ENCODE measurements at regions not wholly inside any gene's neighbourhood (a gene's known extent, or its start where the extent isn't known, plus 50 kb on each side); places are given as distances from the start of the nearest gene placed in this dataset.
A peak's percentile ranks its signal among the peaks of the same experiment; 100 is the strongest.

DNA sequence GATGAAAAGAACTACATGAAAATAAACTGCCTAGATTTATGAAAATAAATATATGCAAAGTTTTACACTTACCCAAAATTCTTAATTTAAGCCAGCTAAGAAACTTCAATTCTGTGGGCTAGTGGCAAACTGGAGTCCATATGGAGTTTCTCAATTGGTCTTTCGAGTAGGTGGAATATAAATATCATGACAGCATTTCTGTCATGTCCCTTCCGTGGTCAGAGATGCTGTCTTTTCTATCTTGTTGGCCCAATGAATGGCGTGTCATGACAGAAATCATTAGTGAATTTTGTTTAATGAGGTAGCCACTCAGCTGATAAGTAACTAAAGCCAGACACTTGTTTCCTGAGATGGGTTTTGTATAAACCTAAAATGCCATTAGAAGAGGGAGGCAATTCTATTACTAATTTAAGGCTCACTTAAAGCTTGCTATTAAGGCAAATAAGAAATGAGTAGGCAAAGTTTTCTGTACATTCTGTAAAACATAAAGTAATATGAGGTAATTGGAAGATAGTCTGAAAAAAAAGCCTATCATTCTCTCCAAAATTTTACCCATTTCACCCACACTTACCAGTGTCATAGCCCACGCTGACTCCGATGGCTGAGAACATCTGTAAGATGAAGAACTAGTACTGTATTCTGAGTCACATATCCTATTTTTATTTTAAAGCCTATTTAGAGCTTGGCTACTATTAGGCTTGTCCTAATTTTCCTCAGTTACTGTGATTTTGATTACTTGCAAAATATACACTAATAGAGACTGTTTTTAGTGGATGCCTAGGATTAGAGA, 419.3 kb upstream of the MEF2C start:
- Histone ChIP-seq H3K9me3 (no peaks in the 10 kb centered on the region), H3K36me3 (no peaks in the 10 kb centered on the region), H3K4me1 (no peaks in the 10 kb centered on the region), H3K4me3 (no peak overlapping the region), H3K27ac (peak overlapping the region in 1 of 4 donors; percentile 52), H3K27me3 (no peaks in the 10 kb centered on the region)
- no peak for TF ChIP-seq POLR2A (IDR thresholded peaks at IDR 0.05)
- TF ChIP-seq POLR2AphosphoS5 (IDR thresholded peaks at IDR 0.05) = no peak
- no peak for TF ChIP-seq EP300 (IDR thresholded peaks at IDR 0.05; ENCODE audit: low read depth)
- TF ChIP-seq CTCF (IDR thresholded peaks at IDR 0.05) = no peak
- DNase-seq = no peak
- 78 to 83% methylated on average over 5 of the region's 5 CpGs for WGBS, 2 donors (ENCODE audit: low coverage in 1 of 2)
- in situ Hi-C loops (cut with MboI; ENCODE audit: low pct_ligation_motif_present in 1 of 4, low pct_unique_long_range_greater_than_20kb in 1 of 4, low sequenced_read_pairs in 3 of 4) = no loop called here
- intact Hi-C loops (cut with DNase I; ENCODE audit: low total_unique reads) = no loop called here

DNA sequence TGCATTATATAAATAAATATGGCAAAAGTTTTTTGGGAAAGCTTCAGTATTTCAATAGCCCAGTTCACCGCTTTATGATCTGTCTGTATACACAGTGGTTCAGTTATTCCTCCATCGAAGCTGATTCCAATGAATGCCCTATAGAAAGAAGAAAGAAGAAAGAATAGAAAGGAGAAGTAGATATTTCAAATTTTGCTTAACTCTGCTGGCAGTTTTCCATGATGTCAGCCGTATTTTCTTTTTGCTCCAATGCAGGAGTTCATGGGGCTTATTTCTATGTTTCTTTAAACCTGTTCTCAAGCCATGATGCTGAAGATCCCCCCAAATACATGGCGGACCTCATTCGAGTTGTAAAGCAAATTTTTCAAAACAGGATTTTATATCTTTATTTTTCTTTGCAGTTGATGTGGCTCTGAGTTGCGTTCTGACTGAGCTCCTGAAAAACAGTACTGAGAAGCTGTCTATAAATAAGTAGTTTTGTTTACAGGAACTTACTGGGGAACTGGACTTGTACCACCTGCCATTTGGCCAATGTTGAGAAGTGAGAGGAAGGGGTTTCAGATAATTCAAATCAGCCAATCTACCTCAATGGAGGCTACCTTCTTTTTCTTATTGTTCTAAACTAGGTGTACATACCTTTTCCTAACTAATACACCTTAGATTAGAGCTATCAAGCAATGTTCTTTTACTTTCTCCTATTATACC, 418.5 kb upstream of the MEF2C start:
- WGBS, 2 donors (ENCODE audit: low coverage in 1 of 2) = 82 to 92% methylated on average over 6 of the region's 6 CpGs
- peak; percentile 9 for DNase-seq
- H3K27ac ChIP-seq = peak overlapping the region in 3 of 4 donors; percentile 1 to 52 (median 14)
- no peaks in the 10 kb centered on the region for H3K36me3 ChIP-seq
- in situ Hi-C loops (cut with MboI; ENCODE audit: low pct_ligation_motif_present in 1 of 4, low pct_unique_long_range_greater_than_20kb in 1 of 4, low sequenced_read_pairs in 3 of 4) (no loop called here), intact Hi-C loops (cut with DNase I; ENCODE audit: low total_unique reads) (no loop called here)
- no peaks in the 10 kb centered on the region for H3K9me3 ChIP-seq
- no peak overlapping the region for H3K4me3 ChIP-seq
- no peak for TF ChIP-seq CTCF (IDR thresholded peaks at IDR 0.05)
- no peak for TF ChIP-seq POLR2A (IDR thresholded peaks at IDR 0.05)
- TF ChIP-seq POLR2AphosphoS5 (IDR thresholded peaks at IDR 0.05) = no peak
- TF ChIP-seq EP300 (IDR thresholded peaks at IDR 0.05; ENCODE audit: low read depth) = no peak
- no peaks in the 10 kb centered on the region for H3K27me3 ChIP-seq
- H3K4me1 ChIP-seq = no peaks in the 10 kb centered on the region

- intact Hi-C loops (cut with DNase I; ENCODE audit: low total_unique reads) (no loop called here), in situ Hi-C loops (cut with MboI; ENCODE audit: low pct_ligation_motif_present in 1 of 4, low pct_unique_long_range_greater_than_20kb in 1 of 4, low sequenced_read_pairs in 3 of 4) (no loop called here)
- no peaks in the 10 kb centered on the region for H3K27me3 ChIP-seq
- no peaks in the 10 kb centered on the region for H3K4me1 ChIP-seq
- no peak overlapping the region for H3K4me3 ChIP-seq
- peak overlapping the region in 2 of 4 donors; percentile 1 to 3 for H3K27ac ChIP-seq
- no peaks in the 10 kb centered on the region for H3K9me3 ChIP-seq
- no peaks in the 10 kb centered on the region for H3K36me3 ChIP-seq
- 78 to 100% methylated on average over 2 of the region's 2 CpGs for WGBS, 2 donors (ENCODE audit: low coverage in 1 of 2)
- TF ChIP-seq POLR2AphosphoS5 (IDR thresholded peaks at IDR 0.05) = no peak
- no peak for TF ChIP-seq POLR2A (IDR thresholded peaks at IDR 0.05)
- TF ChIP-seq EP300 (IDR thresholded peaks at IDR 0.05; ENCODE audit: low read depth) = no peak
- no peak for TF ChIP-seq CTCF (IDR thresholded peaks at IDR 0.05)
- DNase-seq = no peak
Observed at GRCh38 chr5:89300426-89300970, 417.5 kb upstream of the MEF2C start.

DNA sequence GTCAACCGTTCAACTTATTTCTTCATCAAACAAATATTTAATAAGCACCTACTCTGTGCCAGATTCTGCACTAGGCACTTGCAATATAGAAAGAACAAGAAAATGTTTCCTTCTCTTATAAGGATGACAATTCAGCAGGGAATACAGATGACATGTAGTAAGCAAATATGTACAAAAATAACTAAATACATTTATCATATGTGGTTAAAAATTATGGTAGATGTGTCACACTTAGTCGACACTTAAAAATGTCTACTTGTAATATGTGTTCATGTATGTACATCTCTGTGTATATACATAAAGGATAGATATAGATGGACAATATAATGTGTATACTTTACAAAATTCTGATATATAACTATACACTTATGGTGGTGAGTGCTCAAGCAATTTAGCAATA, 417.0 kb upstream of the MEF2C start:
- no peak for DNase-seq
- in situ Hi-C loops (cut with MboI; ENCODE audit: low pct_ligation_motif_present in 1 of 4, low pct_unique_long_range_greater_than_20kb in 1 of 4, low sequenced_read_pairs in 3 of 4) (no loop called here), intact Hi-C loops (cut with DNase I; ENCODE audit: low total_unique reads) (no loop called here)
- Histone ChIP-seq H3K9me3 (no peaks in the 10 kb centered on the region), H3K36me3 (no peaks in the 10 kb centered on the region), H3K27me3 (no peaks in the 10 kb centered on the region), H3K4me1 (no peaks in the 10 kb centered on the region), H3K27ac (peak overlapping the region in 1 of 4 donors; percentile 3), H3K4me3 (no peak overlapping the region)
- 73 to 83% methylated on average over 2 of the region's 2 CpGs for WGBS, 2 donors (ENCODE audit: low coverage in 1 of 2)
- TF ChIP-seq POLR2A (IDR thresholded peaks at IDR 0.05) = no peak
- TF ChIP-seq POLR2AphosphoS5 (IDR thresholded peaks at IDR 0.05) = no peak
- TF ChIP-seq EP300 (IDR thresholded peaks at IDR 0.05; ENCODE audit: low read depth) = no peak
- TF ChIP-seq CTCF (IDR thresholded peaks at IDR 0.05) = no peak
